A673 (cell line): ENCODE measurements at regions not wholly inside any gene's neighbourhood (a gene's known extent, or its start where the extent isn't known, plus 50 kb on each side); places are given as distances from the start of the nearest gene placed in this dataset.

Experiments
- EZH2 ChIP-seq: fragments of 200-600 bp; sonication (generic); IDR thresholded peaks from 2 replicates; pipeline ENCODE4 v1.6.1; 2017; ENCODE audit warnings: borderline replicate concordance, low read depth, mild to moderate bottlenecking, mixed read lengths, antibody characterized with exemption, low read length; ENCODE audit not compliant: poor library complexity, severe bottlenecking
- TF ChIP-seq, protein P1 (sequence below): fragments of 300-800, 200-600 bp; sonication (generic); conservative IDR thresholded peaks from 2 replicates; pipeline ENCODE4 v1.5.1; 2017; ENCODE audit warnings: low read depth, mild to moderate bottlenecking, antibody characterized with exemption, low read length, moderate library complexity, mixed read lengths

DNA sequence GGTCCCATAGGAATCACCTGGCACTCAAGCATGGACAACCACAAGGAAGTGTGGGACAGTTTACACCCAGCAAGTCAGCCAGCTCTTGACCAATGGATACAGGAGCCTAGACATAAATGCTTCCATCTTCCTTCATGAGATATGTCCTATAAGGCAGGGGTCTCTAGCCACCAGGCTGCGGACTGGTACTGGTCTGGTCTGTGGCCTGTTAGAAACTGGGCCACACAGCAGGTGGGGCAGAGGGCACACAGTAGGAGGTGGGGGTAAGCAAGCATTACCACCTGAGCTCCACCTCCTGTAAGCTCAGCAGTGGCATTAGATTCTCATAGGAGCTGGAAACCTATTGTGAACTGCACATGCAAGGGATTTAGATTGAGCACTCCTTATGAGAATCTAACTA, 437.1 kb downstream of the CD109 start:
- TF ChIP-seq, protein P1, sequence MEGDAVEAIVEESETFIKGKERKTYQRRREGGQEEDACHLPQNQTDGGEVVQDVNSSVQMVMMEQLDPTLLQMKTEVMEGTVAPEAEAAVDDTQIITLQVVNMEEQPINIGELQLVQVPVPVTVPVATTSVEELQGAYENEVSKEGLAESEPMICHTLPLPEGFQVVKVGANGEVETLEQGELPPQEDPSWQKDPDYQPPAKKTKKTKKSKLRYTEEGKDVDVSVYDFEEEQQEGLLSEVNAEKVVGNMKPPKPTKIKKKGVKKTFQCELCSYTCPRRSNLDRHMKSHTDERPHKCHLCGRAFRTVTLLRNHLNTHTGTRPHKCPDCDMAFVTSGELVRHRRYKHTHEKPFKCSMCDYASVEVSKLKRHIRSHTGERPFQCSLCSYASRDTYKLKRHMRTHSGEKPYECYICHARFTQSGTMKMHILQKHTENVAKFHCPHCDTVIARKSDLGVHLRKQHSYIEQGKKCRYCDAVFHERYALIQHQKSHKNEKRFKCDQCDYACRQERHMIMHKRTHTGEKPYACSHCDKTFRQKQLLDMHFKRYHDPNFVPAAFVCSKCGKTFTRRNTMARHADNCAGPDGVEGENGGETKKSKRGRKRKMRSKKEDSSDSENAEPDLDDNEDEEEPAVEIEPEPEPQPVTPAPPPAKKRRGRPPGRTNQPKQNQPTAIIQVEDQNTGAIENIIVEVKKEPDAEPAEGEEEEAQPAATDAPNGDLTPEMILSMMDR: no peak
- TF ChIP-seq EZH2: no peak
